NT2/D1 (cell line): ENCODE measurements at regions not wholly inside any gene's neighbourhood (a gene's known extent, or its start where the extent isn't known, plus 50 kb on each side); places are given as distances from the start of the nearest gene placed in this dataset.

Experiments
- DNase-seq: peaks from one replicate; pipeline ENCODE4 v3.0.0-alpha.2; 2011; ENCODE audit warnings: low read depth, low spot score
- H3K27me3 ChIP-seq: 2 replicates; pipeline ENCODE4 v1.6.0; 2011; ENCODE audit warnings: mild to moderate bottlenecking; ENCODE audit not compliant: insufficient read length, insufficient read depth
- H3K36me3 ChIP-seq: 2 replicates; pipeline ENCODE4 v1.6.1; 2011; ENCODE audit warnings: mild to moderate bottlenecking, low read length, mixed read lengths; ENCODE audit not compliant: insufficient read depth, insufficient read length
- H3K4me1 ChIP-seq: 2 replicates; pipeline ENCODE4 v1.5.1; 2011; ENCODE audit not compliant: insufficient read depth, insufficient read length
- H3K4me3 ChIP-seq: 2 replicates; pipeline ENCODE4 v1.5.1; 2011; ENCODE audit warnings: low read depth; ENCODE audit not compliant: insufficient read length
- H3K9ac ChIP-seq: 2 replicates; pipeline ENCODE4 v1.6.0; 2011; ENCODE audit warnings: low read depth; ENCODE audit not compliant: insufficient read length
- H3K9me3 ChIP-seq: 2 replicates; pipeline ENCODE4 v1.5.1; 2011; ENCODE audit warnings: mild to moderate bottlenecking, low read length; ENCODE audit not compliant: insufficient read depth
- SUZ12 ChIP-seq: IDR thresholded peaks from 2 replicates; pipeline ENCODE4 v1.6.1; 2011; ENCODE audit not compliant: insufficient read length, insufficient read depth; ENCODE audit errors: extremely low read depth
- YY1 ChIP-seq: IDR thresholded peaks from 2 replicates; pipeline ENCODE4 v1.6.1; 2011; ENCODE audit not compliant: insufficient read length, insufficient read depth
- ZNF274 ChIP-seq: IDR thresholded peaks from 2 replicates; pipeline ENCODE4 v1.6.1; 2011; ENCODE audit warnings: mild to moderate bottlenecking, low read depth, low read length

- H3K27me3 ChIP-seq, result no peaks in the 10 kb centered on the region
- no peak for TF ChIP-seq SUZ12
- TF ChIP-seq YY1, result no peak
- TF ChIP-seq ZNF274, result no peak
- no peak overlapping the region for H3K4me3 ChIP-seq
- H3K4me1 ChIP-seq, result no peaks in the 10 kb centered on the region
- peaks cover 8% of the 10 kb centered on the region; the same call in 1 of the 2 replicates for H3K9me3 ChIP-seq
- H3K36me3 ChIP-seq, result no peaks in the 10 kb centered on the region
- DNase-seq, result no peak
- no peak overlapping the region for H3K9ac ChIP-seq
These were observed 96.0 kb upstream of the CDIN1 start for GRCh38 chr15:36483409-36483808.

DNA sequence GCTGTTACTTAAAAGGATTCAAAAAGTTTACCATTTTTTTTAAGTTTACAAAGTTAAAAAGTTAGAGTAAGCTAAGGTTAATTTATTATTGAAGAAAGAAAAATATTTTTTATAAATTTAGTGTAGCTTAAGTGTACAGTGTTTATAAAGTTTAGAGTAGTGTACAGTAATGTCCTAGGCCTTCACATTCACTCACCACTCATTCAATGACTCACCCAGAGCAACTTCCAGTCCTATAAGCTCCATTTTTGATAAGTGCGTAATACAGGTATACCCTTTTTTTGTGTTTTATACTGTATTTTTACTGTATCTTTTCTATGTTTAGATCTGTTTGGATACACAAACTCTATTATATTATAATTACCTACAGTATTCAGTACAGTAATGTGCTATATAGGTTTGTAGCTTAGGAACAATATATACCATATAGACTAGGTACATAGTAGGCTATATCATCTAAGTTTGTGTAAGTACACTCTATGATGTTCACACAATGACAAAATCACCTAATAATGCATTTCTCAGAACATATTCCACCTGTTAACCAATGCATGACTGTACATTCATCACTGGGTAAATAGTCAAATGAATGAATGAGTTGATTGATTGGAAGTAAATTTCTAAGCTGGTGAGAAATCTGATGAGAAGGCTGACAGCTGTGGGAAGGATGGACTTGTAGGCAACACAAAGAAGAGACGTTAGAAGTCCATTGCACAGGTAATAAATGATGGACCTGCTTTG lies 95.2 kb upstream of the CDIN1 start:
- Histone ChIP-seq H3K36me3 (no peaks in the 10 kb centered on the region), H3K9me3 (peaks cover 8% of the 10 kb centered on the region; the same call in 1 of the 2 replicates), H3K9ac (no peak overlapping the region), H3K4me3 (no peak overlapping the region), H3K27me3 (no peaks in the 10 kb centered on the region), H3K4me1 (no peaks in the 10 kb centered on the region)
- TF ChIP-seq YY1, result no peak
- DNase-seq, result no peak

GRCh38 chr15:36491912-36492311 lies 87.5 kb upstream of the CDIN1 start:
- no peaks in the 10 kb centered on the region for H3K4me1 ChIP-seq
- H3K9me3 ChIP-seq, result no peaks in the 10 kb centered on the region
- H3K4me3 ChIP-seq, result no peak overlapping the region
- H3K9ac ChIP-seq, result no peak overlapping the region
- no peaks in the 10 kb centered on the region for H3K36me3 ChIP-seq
- no peaks in the 10 kb centered on the region for H3K27me3 ChIP-seq
- DNase-seq, result no peak
- no peak for TF ChIP-seq YY1
- TF ChIP-seq ZNF274, result no peak
- TF ChIP-seq SUZ12, result no peak

DNA sequence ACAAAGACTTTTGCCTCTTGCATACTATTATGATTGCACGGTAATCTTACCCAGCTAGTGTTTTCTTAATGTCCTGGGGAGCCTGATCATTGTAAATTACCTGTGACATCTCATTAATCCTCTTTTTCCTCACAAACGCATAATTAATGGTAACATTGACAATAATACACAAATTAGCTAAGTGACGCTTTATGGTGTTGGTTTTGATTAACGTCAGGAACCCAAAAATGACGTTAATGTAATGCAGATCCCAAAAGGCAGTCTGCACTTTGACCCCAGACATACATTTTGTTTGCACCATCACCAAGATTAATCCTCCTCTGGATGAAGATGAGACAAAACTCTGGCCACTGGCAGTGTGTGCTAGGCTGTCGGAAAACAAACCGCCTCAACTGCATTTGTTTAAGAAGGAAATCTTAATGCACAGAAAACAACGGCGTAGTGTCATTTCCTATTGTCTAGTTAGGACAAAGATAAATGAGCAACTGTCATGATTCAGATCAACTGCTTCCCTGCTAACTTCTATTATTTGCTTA lies 83.9 kb upstream of the CDIN1 start:
- TF ChIP-seq SUZ12 (no peak), ZNF274 (no peak), YY1 (no peak)
- Histone ChIP-seq H3K9ac (no peak overlapping the region), H3K27me3 (no peaks in the 10 kb centered on the region), H3K9me3 (no peaks in the 10 kb centered on the region), H3K4me3 (no peak overlapping the region), H3K36me3 (no peaks in the 10 kb centered on the region), H3K4me1 (no peaks in the 10 kb centered on the region)
- DNase-seq, result no peak

DNA sequence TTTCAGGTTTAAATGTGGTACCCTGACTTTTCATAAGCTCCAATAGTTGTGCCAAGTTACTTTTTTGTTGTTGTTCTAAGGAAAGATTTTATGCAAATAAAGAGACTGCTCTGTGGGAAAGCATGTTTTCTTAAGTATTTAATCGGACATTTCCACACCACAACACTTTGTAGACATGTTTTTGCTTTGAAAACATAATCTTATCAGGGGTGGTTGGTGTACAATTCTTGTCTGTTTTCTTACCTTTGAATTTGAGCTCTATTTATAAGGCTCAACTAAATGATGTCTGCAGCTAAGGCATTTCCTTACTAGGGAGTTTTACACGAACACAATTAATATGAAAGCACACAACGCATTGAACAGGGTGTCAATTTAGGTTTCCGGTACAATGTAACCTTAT lies 81.5 kb upstream of the CDIN1 start:
- Histone ChIP-seq H3K36me3 (no peaks in the 10 kb centered on the region), H3K9ac (no peak overlapping the region), H3K9me3 (no peaks in the 10 kb centered on the region), H3K4me1 (no peaks in the 10 kb centered on the region), H3K27me3 (no peaks in the 10 kb centered on the region), H3K4me3 (no peak overlapping the region)
- no peak for DNase-seq
- TF ChIP-seq SUZ12 (no peak), YY1 (no peak), ZNF274 (no peak)

DNA sequence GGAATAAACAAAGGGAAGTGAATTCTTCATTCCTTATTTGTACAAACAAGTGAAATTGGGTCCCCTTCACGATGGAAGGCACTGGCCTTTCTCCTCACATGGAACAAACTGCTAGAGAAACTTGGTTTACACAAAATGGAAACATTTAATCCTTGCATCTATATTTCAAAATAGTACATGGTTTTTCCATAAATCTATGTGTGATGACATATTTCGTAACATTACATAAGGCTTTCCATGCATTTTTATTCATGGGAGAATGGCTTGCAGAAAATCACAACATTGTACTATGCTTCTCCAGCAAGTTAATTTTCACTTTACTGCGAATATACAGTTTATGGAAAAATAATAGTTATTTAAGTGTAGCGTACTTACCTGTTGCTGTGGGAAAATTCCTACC lies 81.0 kb upstream of the CDIN1 start:
- no peaks in the 10 kb centered on the region for H3K9me3 ChIP-seq
- H3K9ac ChIP-seq, result no peak overlapping the region
- no peak for DNase-seq
- no peak overlapping the region for H3K4me3 ChIP-seq
- H3K4me1 ChIP-seq, result no peaks in the 10 kb centered on the region
- no peak for TF ChIP-seq ZNF274
- no peak for TF ChIP-seq YY1
- TF ChIP-seq SUZ12, result no peak
- H3K27me3 ChIP-seq, result no peaks in the 10 kb centered on the region
- H3K36me3 ChIP-seq, result no peaks in the 10 kb centered on the region

DNA sequence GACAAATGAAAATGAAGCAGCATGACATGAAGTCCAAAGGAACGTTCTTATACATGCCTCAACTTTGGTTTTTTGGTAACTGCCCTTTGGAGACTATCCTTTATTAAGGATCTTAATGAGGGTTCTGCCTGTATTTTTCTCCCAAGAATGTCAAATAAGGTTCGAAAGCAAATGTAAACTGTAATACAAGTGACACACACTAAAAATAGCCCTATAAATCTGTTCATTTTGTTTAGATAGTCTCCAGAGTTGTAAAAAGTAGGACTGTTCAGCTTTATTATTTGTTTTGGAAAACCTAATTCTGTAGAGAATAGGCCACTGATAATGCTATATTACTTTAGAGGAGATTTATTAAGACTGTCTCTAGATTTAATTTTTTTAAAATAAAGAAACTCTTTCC lies 80.5 kb upstream of the CDIN1 start:
- DNase-seq, result no peak
- no peak for TF ChIP-seq YY1
- no peak for TF ChIP-seq SUZ12
- TF ChIP-seq ZNF274, result no peak
- no peaks in the 10 kb centered on the region for H3K9me3 ChIP-seq
- H3K36me3 ChIP-seq, result no peaks in the 10 kb centered on the region
- no peaks in the 10 kb centered on the region for H3K4me1 ChIP-seq
- H3K27me3 ChIP-seq, result no peaks in the 10 kb centered on the region
- H3K4me3 ChIP-seq, result no peak overlapping the region
- H3K9ac ChIP-seq, result no peak overlapping the region
